HCT116 (cell line): ENCODE measurements at regions not wholly inside any gene's neighbourhood (a gene's known extent, or its start where the extent isn't known, plus 50 kb on each side); places are given as distances from the start of the nearest gene placed in this dataset.

Experiments used
- ATAC-seq: fragments of 200-7000 bp; cut with Tn5 transposase; 2 replicates; pipeline ENCODE4 v1.9.1; 2020; ENCODE audit warnings: mild to moderate bottlenecking, moderate library complexity
- BruUV-seq: library from RNA; stranded (reverse); fragments of 400-500 nt; replicated peaks from 2 replicates; lab custom pipeline; 2021; lab: Mats Ljungman, UMichigan
- CTCF ChIA-PET: fragments of 300-600 bp; sonication (Branson Sonifier 250); formaldehyde crosslinking; loops from one replicate; lab custom pipeline; 2021; ENCODE audit warnings: antibody characterized with exemption; lab: Charles Lee
- POLR2A ChIA-PET: fragments of 300-600, 350-600 bp; sonication (Branson Sonifier 250); formaldehyde crosslinking; loops from one replicate; lab custom pipeline; 2021; ENCODE audit warnings: antibody characterized with exemption; lab: Charles Lee
- RAD21 ChIA-PET, 2 experiments: fragments of 300-600 bp; sonication (Branson Sonifier 250); formaldehyde crosslinking; loops; one replicate each; lab custom pipeline; 2023; ENCODE audit warnings: low total read pairs in 2 of 2; ENCODE audit not compliant: uncharacterized antibody in 2 of 2, unreplicated experiment in 2 of 2, low non-redundant PET in 1 of 2; lab: Charles Lee
- DNase-seq: peaks from one replicate; pipeline ENCODE4 v3.0.0-alpha.2; 2010; ENCODE audit warnings: low read depth, low spot score
- H2AFZ ChIP-seq: fragments of 200-600 bp; shearing (Covaris generic), sonication (generic); 2 replicates; pipeline ENCODE4 v1.6.1; 2017; ENCODE audit warnings: low read depth, mixed run types, mixed read lengths, antibody characterized with exemption, low read length; ENCODE audit not compliant: poor library complexity, severe bottlenecking
- H3K27ac ChIP-seq: 2 replicates; pipeline ENCODE4 v1.5.1; 2012; ENCODE audit warnings: low read depth, low read length
- H3K27me3 ChIP-seq: fragments of 200-600 bp; sonication (generic); 2 replicates; pipeline ENCODE4 v1.6.1; 2016; ENCODE audit warnings: mixed run types, low read length, mixed read lengths; ENCODE audit not compliant: insufficient read depth
- H3K36me3 ChIP-seq, 2 experiments: fragments of 200-500 bp in 1 of 2; fragments of 200-600 bp in 1 of 2; sonication (Bioruptor generic) in 1 of 2; sonication (generic) in 1 of 2; 2 replicates each; pipeline versions ENCODE4 v1.5.1 to v1.6.1; 2014 to 2016; ENCODE audit warnings: low read length in 2 of 2, inconsistent platforms in 1 of 2, mixed read lengths in 1 of 2, mixed run types in 1 of 2; ENCODE audit not compliant: insufficient read depth in 2 of 2, control insufficient read depth in 1 of 2
- H3K4me1 ChIP-seq, 2 experiments: fragments of 200-600 bp in 1 of 2; sonication (generic) in 1 of 2; 2 replicates each; pipeline versions ENCODE4 v1.5.1 to v1.6.1; 2012 to 2017; ENCODE audit warnings: low read length in 2 of 2, inconsistent platforms in 1 of 2, mild to moderate bottlenecking in 1 of 2, mixed read lengths in 1 of 2, mixed run types in 1 of 2, moderate library complexity in 1 of 2; ENCODE audit not compliant: insufficient read depth in 2 of 2, control insufficient read depth in 1 of 2
- H3K4me2 ChIP-seq: fragments of 200-600 bp; sonication (generic); 2 replicates; pipeline ENCODE4 v1.6.1; 2017; ENCODE audit warnings: mixed run types, low read length, mixed read lengths
- H3K4me3 ChIP-seq, 2 experiments: fragments of 200-600 bp in 1 of 2; sonication (generic) in 1 of 2; replicated peaks in 1 of 2; 2 replicates each; pipeline ENCODE4 v1.5.1; 2011 to 2016; ENCODE audit warnings: low read length in 2 of 2, control low read depth in 1 of 2, low read depth in 1 of 2, mild to moderate bottlenecking in 1 of 2, mixed read lengths in 1 of 2, mixed run types in 1 of 2
- H3K79me2 ChIP-seq: fragments of 200-600 bp; sonication (generic); 2 replicates; pipeline ENCODE4 v1.6.1; 2017; ENCODE audit warnings: mild to moderate bottlenecking, mixed run types, low read length, moderate library complexity, mixed read lengths; ENCODE audit not compliant: insufficient read depth
- H3K9ac ChIP-seq: fragments of 200-600 bp; sonication (generic); 2 replicates; pipeline ENCODE4 v1.6.1; 2016; ENCODE audit warnings: low read length, mixed read lengths
- H3K9me2 ChIP-seq: fragments of 200-600 bp; sonication (generic), shearing (Covaris generic); 2 replicates; pipeline ENCODE4 v1.6.1; 2017; ENCODE audit warnings: mixed run types, mild to moderate bottlenecking, moderate library complexity; ENCODE audit not compliant: insufficient read depth
- H3K9me3 ChIP-seq, 2 experiments: fragments of 200-500 bp in 1 of 2; fragments of 200-600 bp in 1 of 2; sonication (Bioruptor generic) in 1 of 2; sonication (generic) in 1 of 2; 2 replicates each; pipeline ENCODE4 v1.6.1; 2014 to 2017; ENCODE audit warnings: low read length in 2 of 2, mixed read lengths in 2 of 2, inconsistent platforms in 1 of 2, low read depth in 1 of 2, mild to moderate bottlenecking in 1 of 2, mixed run types in 1 of 2, moderate library complexity in 1 of 2; ENCODE audit not compliant: control insufficient read depth in 1 of 2, insufficient read depth in 1 of 2
- H4K20me1 ChIP-seq: fragments of 200-600 bp; sonication (generic), shearing (Covaris generic); 2 replicates; pipeline ENCODE4 v1.6.1; 2017; ENCODE audit warnings: mixed run types, mild to moderate bottlenecking, moderate library complexity; ENCODE audit not compliant: insufficient read depth
- CEBPB ChIP-seq: IDR thresholded peaks from 2 replicates; pipeline ENCODE4 v1.6.1; 2012; ENCODE audit warnings: low read depth
- EGR1 ChIP-seq: IDR thresholded peaks from 2 replicates; pipeline ENCODE4 v1.6.1; 2012; ENCODE audit warnings: low read depth
- ELF1 ChIP-seq: IDR thresholded peaks from 2 replicates; pipeline ENCODE4 v1.6.1; 2012; ENCODE audit warnings: low read depth, borderline replicate concordance
- EZH2 ChIP-seq: fragments of 200-600 bp; sonication (generic); IDR thresholded peaks from 2 replicates; pipeline ENCODE4 v1.6.1; 2017; ENCODE audit warnings: antibody characterized with exemption, mixed run types
- EZH2phosphoT487 ChIP-seq: fragments of 200-600 bp; IDR thresholded peaks from 2 replicates; pipeline ENCODE4 v1.6.1; 2018; ENCODE audit warnings: antibody characterized with exemption, borderline replicate concordance
- SRF ChIP-seq: IDR thresholded peaks from 2 replicates; pipeline ENCODE4 v1.6.1; 2012; ENCODE audit warnings: low read depth
- ZNF274 ChIP-seq: fragments of 200-500 bp; sonication (Bioruptor generic); IDR thresholded peaks from 2 replicates; pipeline ENCODE4 v1.6.1; 2014; ENCODE audit warnings: mild to moderate bottlenecking, low read depth, low read length, inconsistent platforms
- intact Hi-C: fragments of 100-400 bp; cut with micrococcal nuclease; formaldehyde crosslinking; loops from 2 replicates; pipeline ENCODE4 v1.10.0; 2022
- TF ChIP-seq, protein P1 (sequence below): IDR thresholded peaks from 2 replicates; pipeline ENCODE4 v1.6.1; 2011; ENCODE audit warnings: mild to moderate bottlenecking, low read length, moderate library complexity; ENCODE audit not compliant: insufficient replicate concordance; ENCODE audit errors: extremely low read depth
- TF ChIP-seq, protein P2 (sequence below): IDR thresholded peaks from 2 replicates; pipeline ENCODE4 v1.6.1; 2012
- TF ChIP-seq, protein P3 (sequence below): IDR thresholded peaks from 2 replicates; pipeline ENCODE4 v1.6.1; 2012; ENCODE audit warnings: low read depth

DNA sequence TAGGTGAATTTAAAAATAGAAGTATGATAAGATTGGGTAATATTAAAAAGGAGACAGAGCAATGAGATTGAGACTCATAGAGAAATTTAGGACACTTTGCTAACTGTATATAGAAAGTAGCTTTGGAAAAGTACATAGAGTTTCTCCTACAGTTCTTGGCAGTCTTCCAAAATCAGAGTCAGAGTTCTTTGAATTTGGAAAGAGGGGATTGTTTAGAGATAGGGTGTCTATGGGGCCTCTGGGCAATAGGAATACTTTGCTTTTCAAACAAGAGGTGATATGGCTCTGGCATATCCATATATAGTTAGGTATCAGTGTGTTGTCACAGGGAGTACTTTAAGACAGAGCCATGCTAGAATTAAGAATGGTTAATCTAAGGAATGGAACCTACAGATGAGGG lies 477.1 kb upstream of the KCNMB2 start:
- H4K20me1 ChIP-seq, result no peaks in the 10 kb centered on the region
- intact Hi-C loops, result no loop called here
- H3K27ac ChIP-seq, result no peak overlapping the region
- H3K27me3 ChIP-seq, result no peaks in the 10 kb centered on the region
- H3K9ac ChIP-seq, result no peak overlapping the region
- H3K4me1 ChIP-seq, result no peaks in the 10 kb centered on the region
- no TSS peak for BruUV-seq
- H2AFZ ChIP-seq, result no peak overlapping the region
- ChIA-PET POLR2A (no interaction called here), RAD21 (no interaction called here), CTCF (no interaction called here)
- H3K9me3 ChIP-seq, result no peaks in the 10 kb centered on the region
- H3K4me2 ChIP-seq, result no peak overlapping the region
- no peaks in the 10 kb centered on the region for H3K9me2 ChIP-seq
- no peaks in the 10 kb centered on the region for H3K36me3 ChIP-seq
- no peak overlapping the region for H3K4me3 ChIP-seq
- no peak for DNase-seq
- TF ChIP-seq ELF1, result no peak
- TF ChIP-seq CEBPB, result no peak
- no peak for TF ChIP-seq EGR1
- TF ChIP-seq, protein P1, sequence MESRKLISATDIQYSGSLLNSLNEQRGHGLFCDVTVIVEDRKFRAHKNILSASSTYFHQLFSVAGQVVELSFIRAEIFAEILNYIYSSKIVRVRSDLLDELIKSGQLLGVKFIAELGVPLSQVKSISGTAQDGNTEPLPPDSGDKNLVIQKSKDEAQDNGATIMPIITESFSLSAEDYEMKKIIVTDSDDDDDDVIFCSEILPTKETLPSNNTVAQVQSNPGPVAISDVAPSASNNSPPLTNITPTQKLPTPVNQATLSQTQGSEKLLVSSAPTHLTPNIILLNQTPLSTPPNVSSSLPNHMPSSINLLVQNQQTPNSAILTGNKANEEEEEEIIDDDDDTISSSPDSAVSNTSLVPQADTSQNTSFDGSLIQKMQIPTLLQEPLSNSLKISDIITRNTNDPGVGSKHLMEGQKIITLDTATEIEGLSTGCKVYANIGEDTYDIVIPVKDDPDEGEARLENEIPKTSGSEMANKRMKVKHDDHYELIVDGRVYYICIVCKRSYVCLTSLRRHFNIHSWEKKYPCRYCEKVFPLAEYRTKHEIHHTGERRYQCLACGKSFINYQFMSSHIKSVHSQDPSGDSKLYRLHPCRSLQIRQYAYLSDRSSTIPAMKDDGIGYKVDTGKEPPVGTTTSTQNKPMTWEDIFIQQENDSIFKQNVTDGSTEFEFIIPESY, result no peak
- no peak for TF ChIP-seq ZNF274
- TF ChIP-seq, protein P2, sequence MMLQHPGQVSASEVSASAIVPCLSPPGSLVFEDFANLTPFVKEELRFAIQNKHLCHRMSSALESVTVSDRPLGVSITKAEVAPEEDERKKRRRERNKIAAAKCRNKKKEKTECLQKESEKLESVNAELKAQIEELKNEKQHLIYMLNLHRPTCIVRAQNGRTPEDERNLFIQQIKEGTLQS, result no peak
- TF ChIP-seq, protein P3, sequence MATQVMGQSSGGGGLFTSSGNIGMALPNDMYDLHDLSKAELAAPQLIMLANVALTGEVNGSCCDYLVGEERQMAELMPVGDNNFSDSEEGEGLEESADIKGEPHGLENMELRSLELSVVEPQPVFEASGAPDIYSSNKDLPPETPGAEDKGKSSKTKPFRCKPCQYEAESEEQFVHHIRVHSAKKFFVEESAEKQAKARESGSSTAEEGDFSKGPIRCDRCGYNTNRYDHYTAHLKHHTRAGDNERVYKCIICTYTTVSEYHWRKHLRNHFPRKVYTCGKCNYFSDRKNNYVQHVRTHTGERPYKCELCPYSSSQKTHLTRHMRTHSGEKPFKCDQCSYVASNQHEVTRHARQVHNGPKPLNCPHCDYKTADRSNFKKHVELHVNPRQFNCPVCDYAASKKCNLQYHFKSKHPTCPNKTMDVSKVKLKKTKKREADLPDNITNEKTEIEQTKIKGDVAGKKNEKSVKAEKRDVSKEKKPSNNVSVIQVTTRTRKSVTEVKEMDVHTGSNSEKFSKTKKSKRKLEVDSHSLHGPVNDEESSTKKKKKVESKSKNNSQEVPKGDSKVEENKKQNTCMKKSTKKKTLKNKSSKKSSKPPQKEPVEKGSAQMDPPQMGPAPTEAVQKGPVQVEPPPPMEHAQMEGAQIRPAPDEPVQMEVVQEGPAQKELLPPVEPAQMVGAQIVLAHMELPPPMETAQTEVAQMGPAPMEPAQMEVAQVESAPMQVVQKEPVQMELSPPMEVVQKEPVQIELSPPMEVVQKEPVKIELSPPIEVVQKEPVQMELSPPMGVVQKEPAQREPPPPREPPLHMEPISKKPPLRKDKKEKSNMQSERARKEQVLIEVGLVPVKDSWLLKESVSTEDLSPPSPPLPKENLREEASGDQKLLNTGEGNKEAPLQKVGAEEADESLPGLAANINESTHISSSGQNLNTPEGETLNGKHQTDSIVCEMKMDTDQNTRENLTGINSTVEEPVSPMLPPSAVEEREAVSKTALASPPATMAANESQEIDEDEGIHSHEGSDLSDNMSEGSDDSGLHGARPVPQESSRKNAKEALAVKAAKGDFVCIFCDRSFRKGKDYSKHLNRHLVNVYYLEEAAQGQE, result no peak
- no peak for TF ChIP-seq EZH2
- TF ChIP-seq EZH2phosphoT487, result no peak
- no peak for TF ChIP-seq SRF
- H3K79me2 ChIP-seq, result no peaks in the 10 kb centered on the region
- ATAC-seq, result no peak
